Naive thymus-derived CD4-positive, alpha-beta T cell (primary cell): ENCODE measurements at regions not wholly inside any gene's neighbourhood (a gene's known extent, or its start where the extent isn't known, plus 50 kb on each side); places are given as distances from the start of the nearest gene placed in this dataset.

ENCODE experiments used
- ATAC-seq: fragments of 150-1000 bp; cut with Tn5 transposase; 2 replicates; pipeline ENCODE4 v1.10.0; 2021; ENCODE audit warnings: mild to moderate bottlenecking, moderate library complexity
- CTCF ChIA-PET: fragments of 350-600 bp; sonication (Branson Sonifier 250); formaldehyde crosslinking; loops from one replicate; lab custom pipeline; 2021; ENCODE audit warnings: antibody characterized with exemption; lab: Charles Lee
- POLR2A ChIA-PET: fragments of 350-600 bp; sonication (Branson Sonifier 250); formaldehyde crosslinking; loops from one replicate; lab custom pipeline; 2021; ENCODE audit warnings: antibody characterized with exemption, inconsistent platforms; lab: Charles Lee
- DNase-seq, 9 donors: peaks; one replicate each; pipeline versions ENCODE4 v3.0.0 to v3.0.0-alpha.2; 2020 to 2022; ENCODE audit warnings: mixed read lengths in 1 of 9
- H3K27ac ChIP-seq: one replicate; pipeline ENCODE4 v1.7.0; 2013; ENCODE audit warnings: mild to moderate bottlenecking, low read depth, low read length, moderate library complexity
- H3K27me3 ChIP-seq, 2 donors: one replicate each; pipeline ENCODE4 v1.7.0; 2013; ENCODE audit warnings: low read length in 2 of 2, mild to moderate bottlenecking in 2 of 2, moderate library complexity in 2 of 2; ENCODE audit not compliant: control insufficient read depth in 2 of 2, insufficient read depth in 2 of 2
- H3K36me3 ChIP-seq, 3 experiments: 1 replicate in 2 of 3; 2 replicates in 1 of 3; pipeline ENCODE4 v1.7.0; 2013; ENCODE audit warnings: low read length in 3 of 3, mild to moderate bottlenecking in 3 of 3, moderate library complexity in 1 of 3; ENCODE audit not compliant: insufficient read depth in 3 of 3, control insufficient read depth in 2 of 3
- H3K4me1 ChIP-seq, 2 donors: one replicate each; pipeline ENCODE4 v1.7.0; 2013; ENCODE audit warnings: low read length in 2 of 2, mild to moderate bottlenecking in 2 of 2, moderate library complexity in 1 of 2; ENCODE audit not compliant: control insufficient read depth in 2 of 2, insufficient read depth in 2 of 2
- H3K4me3 ChIP-seq: 2 replicates; pipeline ENCODE4 v1.7.0; 2013; ENCODE audit warnings: mild to moderate bottlenecking, low read length
- H3K9me3 ChIP-seq, 3 experiments: 1 replicate in 2 of 3; 2 replicates in 1 of 3; pipeline ENCODE4 v1.7.0; 2013; ENCODE audit warnings: low read length in 3 of 3; ENCODE audit not compliant: control insufficient read depth in 2 of 3
- H3K27ac Mint-ChIP-seq, 9 donors: one replicate each; pipeline ENCODE4 v1.8.0; 2020 to 2022; ENCODE audit warnings: mixed read lengths in 9 of 9, mild to moderate bottlenecking in 8 of 9, moderate library complexity in 5 of 9, inconsistent platforms in 2 of 9
- H3K27me3 Mint-ChIP-seq, 5 donors: one replicate each; pipeline ENCODE4 v1.8.0; 2021 to 2022; ENCODE audit warnings: mixed read lengths in 5 of 5, mild to moderate bottlenecking in 1 of 5
- H3K36me3 Mint-ChIP-seq, 5 donors: one replicate each; pipeline ENCODE4 v1.8.0; 2020 to 2022; ENCODE audit warnings: mixed read lengths in 5 of 5, mild to moderate bottlenecking in 3 of 5, inconsistent platforms in 1 of 5
- H3K4me1 Mint-ChIP-seq, 7 donors: one replicate each; pipeline ENCODE4 v1.8.0; 2020 to 2022; ENCODE audit warnings: mixed read lengths in 7 of 7, mild to moderate bottlenecking in 3 of 7, inconsistent platforms in 1 of 7
- H3K4me3 Mint-ChIP-seq, 10 donors: one replicate each; pipeline ENCODE4 v1.8.0; 2020 to 2022; ENCODE audit warnings: mild to moderate bottlenecking in 10 of 10, mixed read lengths in 10 of 10, moderate library complexity in 6 of 10, inconsistent platforms in 2 of 10
- H3K9me3 Mint-ChIP-seq, 11 donors: one replicate each; pipeline ENCODE4 v1.8.0; 2020 to 2022; ENCODE audit warnings: mixed read lengths in 11 of 11, mild to moderate bottlenecking in 4 of 11, inconsistent platforms in 1 of 11, moderate library complexity in 1 of 11
- intact Hi-C, 2 donors: fragments of 100-400 bp; cut with micrococcal nuclease; formaldehyde crosslinking; loops; one replicate each; pipeline ENCODE4 v1.15.1; 2023

DNA sequence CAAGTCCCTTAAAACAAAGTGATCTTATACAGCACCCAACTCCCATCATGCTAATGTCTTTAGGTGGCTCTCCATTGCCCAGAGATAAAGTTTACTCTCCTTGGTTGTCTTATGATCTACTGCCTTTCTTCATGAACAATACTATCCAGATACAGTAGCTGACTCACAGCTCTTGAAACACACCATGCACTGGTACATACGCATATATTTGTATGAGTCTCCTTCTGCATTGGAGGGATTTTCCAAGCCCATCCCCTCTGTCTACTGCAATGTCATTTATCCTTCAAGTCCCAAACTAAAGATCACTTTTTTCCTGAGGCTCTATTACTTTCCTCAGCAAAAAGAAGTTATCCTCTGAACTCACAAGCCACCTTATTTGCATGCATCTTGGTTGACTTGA is 84.7 kb upstream of the LRATD1 start:
- Mint-ChIP-seq H3K9me3 (peaks cover 0 to 12% (median 0%) of the 10 kb centered on the region in 11 donors), H3K27me3 (peaks cover 0 to 2% (median 0%) of the 10 kb centered on the region in 5 donors)
- no peak for ATAC-seq

DNA sequence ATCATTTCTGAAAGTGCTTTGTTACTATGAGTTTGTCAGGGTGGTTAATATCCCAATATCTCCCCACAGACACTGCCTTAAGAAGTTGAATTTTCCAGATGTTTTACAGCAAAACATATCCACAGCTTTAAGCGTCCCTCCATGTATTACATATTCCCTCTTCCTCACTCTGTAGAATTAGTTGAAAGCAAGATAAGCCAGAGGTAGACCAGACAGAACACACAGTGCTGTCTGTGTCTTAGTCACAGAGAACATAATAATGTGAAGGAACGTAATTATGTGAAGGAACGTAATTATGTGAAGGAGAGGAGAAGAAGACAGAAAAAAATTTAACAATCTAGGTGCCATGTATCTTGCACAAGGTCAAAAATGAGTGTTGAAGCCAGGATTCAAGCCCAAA is 81.9 kb upstream of the LRATD1 start:
- ChIA-PET CTCF (no interaction called here), POLR2A (no interaction called here)
- H3K36me3 Mint-ChIP-seq: no peaks in the 10 kb centered on the region
- intact Hi-C loops: no loop called here
- no peak overlapping the region for H3K27ac Mint-ChIP-seq
- H3K4me1 ChIP-seq: no peaks in the 10 kb centered on the region
- no peaks in the 10 kb centered on the region for H3K27me3 ChIP-seq
- DNase-seq: no peak
- no peaks in the 10 kb centered on the region for H3K9me3 ChIP-seq
- H3K4me1 Mint-ChIP-seq: no peaks in the 10 kb centered on the region
- no peaks in the 10 kb centered on the region for H3K36me3 ChIP-seq
- H3K9me3 Mint-ChIP-seq: peaks cover 0 to 5% (median 0%) of the 10 kb centered on the region in 11 donors
- no peak overlapping the region for H3K4me3 ChIP-seq
- ATAC-seq: no peak
- H3K4me3 Mint-ChIP-seq: no peak overlapping the region
- H3K27me3 Mint-ChIP-seq: peaks cover 0 to 6% (median 0%) of the 10 kb centered on the region in 5 donors
- no peak overlapping the region for H3K27ac ChIP-seq

More for the DNA sequence above, 84.7 kb upstream of the LRATD1 start:
- H3K4me3 Mint-ChIP-seq: no peak overlapping the region
- Histone ChIP-seq H3K9me3 (no peaks in the 10 kb centered on the region), H3K27me3 (no peaks in the 10 kb centered on the region), H3K4me3 (no peak overlapping the region), H3K4me1 (no peaks in the 10 kb centered on the region), H3K36me3 (no peaks in the 10 kb centered on the region), H3K27ac (no peak overlapping the region)
- no peak for DNase-seq
- ChIA-PET POLR2A (no interaction called here), CTCF (no interaction called here)
- H3K36me3 Mint-ChIP-seq: no peaks in the 10 kb centered on the region
- intact Hi-C loops: no loop called here
- no peak overlapping the region for H3K27ac Mint-ChIP-seq
- H3K4me1 Mint-ChIP-seq: no peaks in the 10 kb centered on the region

DNA sequence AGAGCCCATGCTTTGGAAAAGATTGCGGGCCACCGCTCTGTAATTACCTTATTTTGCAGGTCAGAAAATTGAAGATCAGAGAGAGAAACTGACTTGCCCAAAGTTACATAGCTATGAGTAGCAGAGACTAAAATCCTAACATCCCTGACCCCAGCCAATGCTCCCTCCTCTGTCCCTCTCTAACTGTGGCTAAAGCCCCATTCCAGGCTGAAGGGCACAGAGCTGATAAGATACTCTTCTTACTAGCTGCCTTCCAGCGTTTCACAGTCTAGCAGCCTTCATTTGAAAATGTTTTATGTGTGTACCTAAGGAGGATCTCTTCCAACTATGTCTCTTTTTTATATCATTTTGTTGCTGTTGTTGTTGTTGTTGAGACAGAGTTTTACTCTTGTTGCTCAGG is 81.4 kb upstream of the LRATD1 start:
- Mint-ChIP-seq H3K36me3 (no peaks in the 10 kb centered on the region), H3K27ac (no peak overlapping the region), H3K27me3 (peaks cover 0 to 6% (median 0%) of the 10 kb centered on the region in 5 donors), H3K4me1 (no peaks in the 10 kb centered on the region), H3K4me3 (no peak overlapping the region), H3K9me3 (peaks cover 0 to 5% (median 0%) of the 10 kb centered on the region in 11 donors)
- ChIA-PET CTCF (no interaction called here), POLR2A (no interaction called here)
- no peaks in the 10 kb centered on the region for H3K9me3 ChIP-seq
- DNase-seq: no peak
- no peak overlapping the region for H3K4me3 ChIP-seq
- no peaks in the 10 kb centered on the region for H3K27me3 ChIP-seq
- no peak for ATAC-seq
- H3K36me3 ChIP-seq: no peaks in the 10 kb centered on the region
- no peaks in the 10 kb centered on the region for H3K4me1 ChIP-seq
- intact Hi-C loops: no loop called here
- no peak overlapping the region for H3K27ac ChIP-seq

DNA sequence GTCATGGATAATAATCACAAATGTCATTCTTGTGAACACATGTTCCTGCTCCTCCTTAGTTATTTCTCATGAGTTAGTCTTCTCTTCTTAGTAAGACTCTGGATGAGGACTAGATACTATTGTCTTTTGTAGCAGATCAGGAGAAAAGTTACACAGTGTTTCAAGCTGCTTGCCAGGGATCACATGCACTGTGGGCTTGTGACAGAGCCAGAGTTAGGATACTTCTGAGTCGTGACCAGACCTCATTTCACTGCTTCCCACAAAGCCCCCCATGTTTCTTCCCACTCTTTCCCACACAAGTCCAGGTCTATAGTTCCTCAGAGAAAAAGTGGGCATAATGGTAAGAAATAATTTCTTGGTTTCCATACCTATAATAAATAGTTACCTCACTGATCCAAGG is 80.2 kb upstream of the LRATD1 start:
- CTCF ChIA-PET: no interaction called here
- H3K27me3 ChIP-seq: no peaks in the 10 kb centered on the region
- H3K27me3 Mint-ChIP-seq: peaks cover 0 to 6% (median 0%) of the 10 kb centered on the region in 5 donors
- POLR2A ChIA-PET: no interaction called here
- no peaks in the 10 kb centered on the region for H3K4me1 ChIP-seq
- no peak overlapping the region for H3K4me3 Mint-ChIP-seq
- H3K36me3 Mint-ChIP-seq: no peaks in the 10 kb centered on the region
- peaks cover 0 to 7% (median 0%) of the 10 kb centered on the region in 11 donors for H3K9me3 Mint-ChIP-seq
- H3K36me3 ChIP-seq: no peaks in the 10 kb centered on the region
- ATAC-seq (no peak), DNase-seq (no peak)
- H3K27ac Mint-ChIP-seq: no peak overlapping the region
- intact Hi-C loops: no loop called here
- H3K9me3 ChIP-seq: no peaks in the 10 kb centered on the region
- no peak overlapping the region for H3K27ac ChIP-seq
- H3K4me3 ChIP-seq: no peak overlapping the region
- no peaks in the 10 kb centered on the region for H3K4me1 Mint-ChIP-seq

DNA sequence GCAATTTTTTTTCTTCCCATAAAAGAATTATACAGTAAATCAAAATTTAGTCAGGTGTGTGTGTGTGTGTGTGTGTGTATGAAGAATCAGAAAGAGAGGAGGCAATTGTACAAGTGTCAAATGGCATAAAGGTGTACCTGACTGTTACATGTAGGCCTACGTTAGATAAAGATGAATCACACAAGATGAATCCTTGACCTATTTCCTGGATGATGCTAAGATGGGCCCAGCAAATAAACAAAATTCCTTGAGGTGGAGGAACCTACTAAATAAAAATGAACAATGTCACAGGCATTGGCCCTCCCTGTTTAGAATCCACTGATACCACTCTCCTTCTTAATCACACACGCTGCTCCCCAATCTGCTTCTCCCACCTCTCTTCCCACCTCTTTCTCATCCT is 79.7 kb upstream of the LRATD1 start:
- POLR2A ChIA-PET: no interaction called here
- intact Hi-C loops: no loop called here
- H3K27ac Mint-ChIP-seq: no peak overlapping the region

DNA sequence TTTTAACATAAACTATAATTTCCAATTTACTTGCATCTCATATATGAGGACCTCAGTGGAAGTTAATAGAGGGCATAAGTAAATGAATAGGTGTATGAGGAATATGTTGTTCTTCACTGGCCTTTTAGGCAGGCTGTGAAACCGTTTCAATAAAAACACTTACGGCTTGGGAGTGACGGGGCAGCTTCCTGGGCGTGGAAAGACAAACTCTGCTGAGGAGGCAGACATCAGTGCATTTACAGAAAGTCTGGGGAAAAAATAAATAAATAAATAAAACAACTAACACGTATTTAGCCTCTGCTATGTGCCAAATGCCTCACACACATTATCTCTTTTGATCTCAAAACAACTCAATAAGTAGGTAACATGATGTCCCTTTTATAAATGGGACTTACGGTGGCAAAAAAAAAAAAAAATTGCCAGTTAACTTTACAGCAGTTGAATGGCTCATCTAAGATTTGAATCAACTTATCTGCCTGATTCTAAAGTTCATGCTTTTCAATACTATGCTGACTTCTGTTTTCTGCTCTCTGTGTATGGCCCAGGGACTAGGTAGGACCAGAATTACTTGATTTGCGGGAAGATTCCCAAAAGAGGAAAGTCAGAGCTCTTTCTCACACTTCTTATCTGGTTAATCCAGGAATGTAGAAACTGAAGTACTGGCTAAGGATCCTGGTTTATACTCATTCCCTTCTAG is 77.5 kb upstream of the LRATD1 start:
- Mint-ChIP-seq H3K27me3 (peaks cover 0 to 6% (median 0%) of the 10 kb centered on the region in 5 donors), H3K4me1 (no peaks in the 10 kb centered on the region), H3K4me3 (no peak overlapping the region), H3K36me3 (no peaks in the 10 kb centered on the region), H3K27ac (no peak overlapping the region), H3K9me3 (peaks cover 0 to 10% (median 0%) of the 10 kb centered on the region in 11 donors)
- DNase-seq: no peak
- Histone ChIP-seq H3K4me3 (no peak overlapping the region), H3K36me3 (no peaks in the 10 kb centered on the region), H3K27me3 (no peaks in the 10 kb centered on the region), H3K9me3 (no peaks in the 10 kb centered on the region), H3K4me1 (no peaks in the 10 kb centered on the region), H3K27ac (no peak overlapping the region)
- ChIA-PET POLR2A (no interaction called here), CTCF (no interaction called here)
- ATAC-seq: no peak
- intact Hi-C loops: no loop called here

More for the DNA sequence above, 79.7 kb upstream of the LRATD1 start:
- H3K27me3 Mint-ChIP-seq: peaks cover 0 to 6% (median 0%) of the 10 kb centered on the region in 5 donors
- H3K27me3 ChIP-seq: no peaks in the 10 kb centered on the region
- peaks cover 0 to 7% (median 0%) of the 10 kb centered on the region in 11 donors for H3K9me3 Mint-ChIP-seq
- no peak overlapping the region for H3K4me3 Mint-ChIP-seq
- H3K4me1 ChIP-seq: no peaks in the 10 kb centered on the region
- no peaks in the 10 kb centered on the region for H3K36me3 Mint-ChIP-seq
- CTCF ChIA-PET: no interaction called here
- no peak overlapping the region for H3K27ac ChIP-seq
- no peaks in the 10 kb centered on the region for H3K9me3 ChIP-seq
- ATAC-seq (no peak), DNase-seq (no peak)
- H3K36me3 ChIP-seq: no peaks in the 10 kb centered on the region
- no peaks in the 10 kb centered on the region for H3K4me1 Mint-ChIP-seq
- H3K4me3 ChIP-seq: no peak overlapping the region

DNA sequence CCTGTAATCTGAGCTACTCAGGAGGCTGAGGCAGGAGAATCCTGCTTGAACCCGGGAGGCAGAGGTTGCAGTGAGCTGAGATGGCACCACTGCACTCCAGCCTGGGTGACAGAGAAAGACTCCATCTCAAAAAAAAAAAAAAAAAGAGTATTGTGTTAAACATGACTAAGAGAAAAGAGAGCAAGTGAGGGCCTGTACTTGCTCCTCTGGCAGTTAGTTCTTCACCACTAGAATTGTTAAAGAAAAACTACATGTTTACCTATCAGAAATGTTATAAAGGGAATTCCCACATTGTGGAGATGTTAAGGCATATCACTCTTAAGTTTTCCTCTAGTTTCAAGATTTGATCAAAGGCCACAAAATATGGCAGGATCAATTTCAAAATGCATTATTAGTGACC is 75.4 kb upstream of the LRATD1 start:
- DNase-seq: no peak
- Mint-ChIP-seq H3K36me3 (no peaks in the 10 kb centered on the region), H3K4me1 (no peaks in the 10 kb centered on the region), H3K9me3 (peaks cover 0 to 10% (median 0%) of the 10 kb centered on the region in 11 donors), H3K27ac (no peak overlapping the region), H3K4me3 (no peak overlapping the region), H3K27me3 (peaks cover 0 to 6% (median 0%) of the 10 kb centered on the region in 5 donors)
- intact Hi-C loops: no loop called here
- ATAC-seq: no peak
- no peak overlapping the region for H3K4me3 ChIP-seq
- no peaks in the 10 kb centered on the region for H3K4me1 ChIP-seq
- no peak overlapping the region for H3K27ac ChIP-seq
- no peaks in the 10 kb centered on the region for H3K36me3 ChIP-seq
- no peaks in the 10 kb centered on the region for H3K27me3 ChIP-seq
- H3K9me3 ChIP-seq: no peaks in the 10 kb centered on the region
- CTCF ChIA-PET: interaction anchor here (0.7 kb wide), 1 partner anchor 920 kb away, joined by 3 read pairs; no protein-coding TSS in a partner anchor
- POLR2A ChIA-PET: no interaction called here
